GM21528 (cell line): ENCODE measurements at regions not wholly inside any gene's neighbourhood (a gene's known extent, or its start where the extent isn't known, plus 50 kb on each side); places are given as distances from the start of the nearest gene placed in this dataset.

ENCODE experiments used
- ATAC-seq: cut with Tn5 transposase; IDR thresholded peaks from one replicate; pipeline ENCODE4 v1.9.1; 2021; ENCODE audit warnings: mild to moderate bottlenecking, moderate library complexity; ENCODE audit not compliant: unreplicated experiment, low FRiP score

- ATAC-seq, result no peak
Observed at GRCh38 chr11:15854245-15854644, 502.1 kb downstream of the SOX6 start.

GRCh38 chr11:15858881-15859280 is 497.5 kb downstream of the SOX6 start:
- no peak for ATAC-seq

- ATAC-seq, result no peak
Observed at GRCh38 chr11:15859411-15859810, 496.9 kb downstream of the SOX6 start.

- ATAC-seq, result no peak
Observed at GRCh38 chr11:15861256-15861655, 495.1 kb downstream of the SOX6 start.

GRCh38 chr11:15863411-15863810 is 492.9 kb downstream of the SOX6 start:
- ATAC-seq, result no peak

- no peak for ATAC-seq
Observed at GRCh38 chr11:15864026-15864805, 492.1 kb downstream of the SOX6 start.

GRCh38 chr11:15865212-15865987 is 490.9 kb downstream of the SOX6 start:
- ATAC-seq, result no peak

- ATAC-seq, result no peak
Observed at GRCh38 chr11:15867871-15868270, 488.5 kb downstream of the SOX6 start.

GRCh38 chr11:15870911-15871310 is 485.4 kb downstream of the SOX6 start:
- ATAC-seq, result no peak

GRCh38 chr11:15871904-15872626 is 484.3 kb downstream of the SOX6 start:
- ATAC-seq, result no peak

GRCh38 chr11:15873501-15873900 is 482.8 kb downstream of the SOX6 start:
- no peak for ATAC-seq

GRCh38 chr11:15874704-15875103 is 481.6 kb downstream of the SOX6 start:
- ATAC-seq, result no peak

- no peak for ATAC-seq
Observed at GRCh38 chr11:15875393-15875792, 481.0 kb downstream of the SOX6 start.

- ATAC-seq, result no peak
Observed at GRCh38 chr11:15875943-15876342, 480.4 kb downstream of the SOX6 start.

- no peak for ATAC-seq
Observed at GRCh38 chr11:15878756-15879155, 477.6 kb downstream of the SOX6 start.

GRCh38 chr11:15880291-15880690 is 476.1 kb downstream of the SOX6 start:
- no peak for ATAC-seq

GRCh38 chr11:15882876-15883454 is 473.4 kb downstream of the SOX6 start:
- no peak for ATAC-seq

- no peak for ATAC-seq
Observed at GRCh38 chr11:15883455-15883920, 472.9 kb downstream of the SOX6 start.

GRCh38 chr11:15884141-15884540 is 472.2 kb downstream of the SOX6 start:
- no peak for ATAC-seq

- ATAC-seq, result no peak
Observed at GRCh38 chr11:15884777-15885540, 471.4 kb downstream of the SOX6 start.
